Gastrocnemius medialis (tissue), 4 donors: ENCODE measurements at regions not wholly inside any gene's neighbourhood (a gene's known extent, or its start where the extent isn't known, plus 50 kb on each side); places are given as distances from the start of the nearest gene placed in this dataset.

Experiments
- POLR2A ChIP-seq, 2 donors: fragments of 450-650 bp; IDR thresholded peaks; one replicate each; pipeline ENCODE4 v1.6.1; 2017; ENCODE audit warnings: antibody characterized with exemption in 2 of 2, mild to moderate bottlenecking in 2 of 2, moderate library complexity in 2 of 2
- TF ChIP-seq, protein P1 (sequence below), 5 experiments: fragments of 450-650 bp in 3 of 5; fragments of 200-600 bp in 2 of 5; sonication (generic) in 2 of 5; IDR thresholded peaks in 4 of 5; conservative IDR thresholded peaks in 1 of 5; 1 replicate in 4 of 5; 2 replicates in 1 of 5; pipeline ENCODE4 v1.5.1; 2016 to 2019; ENCODE audit warnings: antibody characterized with exemption in 5 of 5, mild to moderate bottlenecking in 3 of 5, moderate library complexity in 3 of 5

DNA sequence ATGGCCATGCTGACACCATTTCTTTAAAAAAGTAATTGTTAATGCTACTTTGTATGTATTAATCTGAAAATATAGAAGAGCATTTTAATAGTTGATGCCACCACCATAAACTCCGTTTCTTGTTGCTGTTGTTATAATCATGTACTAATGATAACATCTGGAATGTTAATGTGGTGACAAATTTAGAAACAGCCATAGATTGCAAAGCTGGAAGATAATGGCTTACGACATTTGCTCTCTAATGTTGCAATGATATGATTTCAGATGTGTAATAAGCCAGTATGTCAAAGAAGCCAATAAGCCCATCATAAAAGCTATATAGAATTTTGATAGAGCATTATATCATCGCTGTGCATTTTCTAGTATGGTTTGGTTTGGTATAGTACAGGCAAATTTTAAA lies 579.4 kb upstream of the ZFP42 start:
- no peak for TF ChIP-seq POLR2A (IDR thresholded peaks at IDR 0.05)
- TF ChIP-seq, protein P1, sequence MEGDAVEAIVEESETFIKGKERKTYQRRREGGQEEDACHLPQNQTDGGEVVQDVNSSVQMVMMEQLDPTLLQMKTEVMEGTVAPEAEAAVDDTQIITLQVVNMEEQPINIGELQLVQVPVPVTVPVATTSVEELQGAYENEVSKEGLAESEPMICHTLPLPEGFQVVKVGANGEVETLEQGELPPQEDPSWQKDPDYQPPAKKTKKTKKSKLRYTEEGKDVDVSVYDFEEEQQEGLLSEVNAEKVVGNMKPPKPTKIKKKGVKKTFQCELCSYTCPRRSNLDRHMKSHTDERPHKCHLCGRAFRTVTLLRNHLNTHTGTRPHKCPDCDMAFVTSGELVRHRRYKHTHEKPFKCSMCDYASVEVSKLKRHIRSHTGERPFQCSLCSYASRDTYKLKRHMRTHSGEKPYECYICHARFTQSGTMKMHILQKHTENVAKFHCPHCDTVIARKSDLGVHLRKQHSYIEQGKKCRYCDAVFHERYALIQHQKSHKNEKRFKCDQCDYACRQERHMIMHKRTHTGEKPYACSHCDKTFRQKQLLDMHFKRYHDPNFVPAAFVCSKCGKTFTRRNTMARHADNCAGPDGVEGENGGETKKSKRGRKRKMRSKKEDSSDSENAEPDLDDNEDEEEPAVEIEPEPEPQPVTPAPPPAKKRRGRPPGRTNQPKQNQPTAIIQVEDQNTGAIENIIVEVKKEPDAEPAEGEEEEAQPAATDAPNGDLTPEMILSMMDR (IDR thresholded peaks at IDR 0.05 in 4 of 5, conservative IDR thresholded peaks at IDR 0.05 in 1 of 5): no peak
